Ovary (tissue), 3 donors: ENCODE measurements at regions not wholly inside any gene's neighbourhood (a gene's known extent, or its start where the extent isn't known, plus 50 kb on each side); places are given as distances from the start of the nearest gene placed in this dataset.

Source experiments
- CTCF ChIP-seq, 3 donors: fragments of 450-650 bp in 2 of 3; fragments of 200-600 bp in 1 of 3; IDR thresholded peaks; one replicate each; pipeline versions ENCODE4 v1.5.1 to v1.8.0; 2016 to 2022; ENCODE audit warnings: antibody characterized with exemption in 3 of 3, mild to moderate bottlenecking in 1 of 3
- POLR2A ChIP-seq: fragments of 450-650 bp; IDR thresholded peaks from one replicate; pipeline ENCODE4 v1.6.1; 2017; ENCODE audit warnings: antibody characterized with exemption, mild to moderate bottlenecking, moderate library complexity
- donor health status: DM: no; HTN: no; CAD: no.

GRCh38 chr7:3114917-3115316 is 71.2 kb upstream of the CARD11 start:
- TF ChIP-seq CTCF (IDR thresholded peaks at IDR 0.05) (no peak), POLR2A (no peak)
